Activated CD4-positive, alpha-beta T cell treated with anti-CD3 and anti-CD28 coated beads for 4 hours (primary cell): ENCODE measurements at regions not wholly inside any gene's neighbourhood (a gene's known extent, or its start where the extent isn't known, plus 50 kb on each side); places are given as distances from the start of the nearest gene placed in this dataset.

ENCODE experiments used
- DNase-seq, 2 donors: peaks; one replicate each; pipeline ENCODE4 v3.0.0-alpha.2; 2020

GRCh38 chr4:129422277-129422676, 326.3 kb downstream of the C4orf33 start:
- DNase-seq, result no peak

- DNase-seq, result no peak
Observed at GRCh38 chr4:129428454-129428853, 332.5 kb downstream of the C4orf33 start.

DNA sequence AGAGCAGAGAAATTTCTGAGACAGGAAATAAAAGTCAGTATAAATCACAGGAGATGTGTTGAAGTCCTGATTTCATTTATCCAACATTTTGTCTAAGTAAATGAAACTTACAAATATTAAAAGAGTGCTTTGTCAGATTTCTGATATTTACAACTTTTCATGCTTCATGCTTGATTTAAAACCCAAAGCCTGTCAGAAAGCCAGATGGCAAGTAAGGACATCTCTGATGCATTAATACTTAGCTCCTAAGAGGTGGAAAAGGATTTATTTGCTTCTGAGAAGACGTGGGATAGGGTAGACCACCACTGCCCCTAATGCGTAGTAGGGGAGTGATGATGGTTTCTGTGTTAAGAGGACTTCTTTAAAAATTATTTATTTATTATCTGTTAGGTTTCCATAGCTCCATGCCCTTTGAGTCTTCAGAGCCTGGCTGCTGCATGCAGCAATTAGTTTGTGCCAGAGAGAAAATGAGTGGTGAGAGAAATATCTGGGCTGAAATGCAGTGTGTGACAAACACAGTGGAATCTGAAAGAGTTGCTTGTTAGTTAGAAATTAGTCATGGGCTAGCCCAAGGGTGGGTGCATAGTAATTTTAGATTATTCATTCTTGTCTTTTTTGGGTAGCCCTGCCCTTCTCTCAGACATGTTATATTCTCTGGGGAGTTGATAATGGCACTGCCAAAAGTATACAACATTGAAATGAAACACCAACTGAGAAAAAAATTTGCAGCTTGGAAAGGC, 333.8 kb downstream of the C4orf33 start:
- DNase-seq, result no peak

- no peak for DNase-seq
Observed at GRCh38 chr4:129437347-129437746, 341.4 kb downstream of the C4orf33 start.

DNA sequence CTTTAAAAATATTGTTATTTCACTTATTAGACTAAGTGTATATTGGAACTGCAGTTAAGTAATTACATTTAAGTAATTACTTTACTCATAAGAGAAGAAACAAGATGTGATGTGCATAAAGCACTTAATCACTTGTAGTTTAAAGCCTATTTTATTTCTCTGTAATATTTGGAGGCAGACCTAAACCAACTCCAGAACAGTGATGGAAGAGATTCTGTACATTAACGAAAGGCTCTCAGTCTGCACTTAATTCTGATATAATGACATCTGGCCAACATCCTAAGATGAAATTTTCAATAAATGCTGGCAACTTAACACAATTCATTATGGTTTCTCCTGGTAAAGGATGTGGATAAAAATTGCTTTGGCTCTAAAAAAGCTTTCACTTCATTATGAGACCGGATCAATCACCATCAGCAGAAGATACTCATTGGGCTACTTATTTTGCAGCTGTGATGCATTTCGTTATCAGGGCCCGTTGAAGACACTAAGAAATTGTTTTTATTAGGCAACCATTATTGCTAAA, 342.6 kb downstream of the C4orf33 start:
- no peak for DNase-seq

GRCh38 chr4:129446074-129446473, 350.1 kb downstream of the C4orf33 start:
- DNase-seq, result no peak

- DNase-seq, result no peak
Observed at GRCh38 chr4:129453524-129454200, 357.7 kb downstream of the C4orf33 start.

DNA sequence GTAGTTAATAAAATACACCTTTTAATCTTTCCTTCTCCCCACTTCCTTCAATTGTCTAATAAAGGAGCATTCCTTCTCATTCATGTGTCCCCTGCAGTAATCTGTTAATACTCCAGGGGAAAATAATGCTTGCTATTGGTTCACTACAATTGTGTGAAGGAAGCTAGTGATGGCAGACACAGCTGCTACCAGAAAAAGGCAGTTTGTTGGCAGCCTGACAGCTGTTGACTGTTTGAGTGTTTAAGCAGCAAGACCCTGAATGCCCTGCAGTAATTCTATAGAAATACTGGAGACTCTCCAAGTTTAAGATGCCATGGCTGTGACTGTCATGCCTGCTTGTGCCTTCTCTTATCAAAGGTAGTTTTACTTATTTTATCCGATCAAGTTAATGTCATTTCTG, 359.5 kb downstream of the C4orf33 start:
- DNase-seq, result no peak

DNA sequence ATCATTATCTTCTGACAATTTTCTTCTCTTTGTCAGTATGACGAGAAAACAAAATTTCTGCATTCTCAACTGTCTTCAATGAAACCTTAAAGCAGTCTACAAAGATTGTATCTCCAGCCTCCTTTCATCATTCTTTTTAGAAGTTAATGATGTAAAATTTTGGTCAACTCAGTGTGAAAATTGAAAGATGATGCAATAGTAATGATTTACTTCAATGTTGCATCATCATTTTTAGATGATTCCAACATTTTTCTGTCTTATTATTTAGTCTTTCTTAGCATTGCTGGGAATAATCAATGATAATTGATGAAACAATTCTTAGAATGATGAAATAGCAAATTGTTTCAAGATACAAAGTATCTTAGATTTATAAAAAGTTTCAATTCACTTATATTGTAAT, 372.7 kb downstream of the C4orf33 start:
- no peak for DNase-seq

GRCh38 chr4:129474698-129475097, 378.7 kb downstream of the C4orf33 start:
- DNase-seq, result no peak

GRCh38 chr4:129481107-129481506, 385.2 kb downstream of the C4orf33 start:
- DNase-seq, result no peak

DNA sequence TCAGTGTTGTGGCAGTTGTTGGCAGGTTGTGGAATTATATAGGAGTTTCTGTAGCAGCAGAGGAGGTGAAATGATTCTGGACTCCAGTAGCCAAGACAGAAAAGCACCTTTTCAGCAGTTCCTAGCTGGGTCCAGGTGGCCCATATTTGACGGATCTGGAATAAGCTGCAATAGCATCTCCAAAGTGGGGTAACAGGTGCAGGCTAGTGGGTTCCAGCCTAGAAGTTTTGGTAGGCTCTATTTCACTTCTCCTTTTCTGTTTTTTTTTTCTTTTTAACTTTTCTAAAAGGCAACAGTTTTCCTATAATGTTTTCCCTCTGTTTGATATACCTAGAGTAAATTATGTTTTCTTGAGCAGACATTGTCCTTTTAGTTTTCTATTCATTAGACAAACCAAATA, 392.5 kb downstream of the C4orf33 start:
- no peak for DNase-seq

DNA sequence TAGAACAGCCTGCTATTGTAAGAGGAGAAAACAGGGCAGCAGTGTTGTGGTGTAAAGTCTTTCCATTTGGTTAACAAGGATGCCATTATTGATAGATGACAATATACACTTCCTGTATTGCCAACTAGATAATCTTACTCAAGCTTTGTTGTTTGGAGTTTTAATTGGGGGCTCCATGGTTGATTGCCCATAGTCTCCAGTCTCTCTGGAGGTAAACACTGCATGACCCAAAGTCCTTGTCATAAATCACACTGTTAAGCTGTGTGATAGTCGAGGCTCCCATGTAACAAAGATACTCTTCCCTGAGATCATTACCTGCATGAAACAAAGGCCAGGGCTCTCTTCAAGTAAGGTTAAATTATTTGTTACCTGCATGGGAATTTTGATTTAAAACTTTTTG, 394.6 kb downstream of the C4orf33 start:
- DNase-seq, result no peak

DNA sequence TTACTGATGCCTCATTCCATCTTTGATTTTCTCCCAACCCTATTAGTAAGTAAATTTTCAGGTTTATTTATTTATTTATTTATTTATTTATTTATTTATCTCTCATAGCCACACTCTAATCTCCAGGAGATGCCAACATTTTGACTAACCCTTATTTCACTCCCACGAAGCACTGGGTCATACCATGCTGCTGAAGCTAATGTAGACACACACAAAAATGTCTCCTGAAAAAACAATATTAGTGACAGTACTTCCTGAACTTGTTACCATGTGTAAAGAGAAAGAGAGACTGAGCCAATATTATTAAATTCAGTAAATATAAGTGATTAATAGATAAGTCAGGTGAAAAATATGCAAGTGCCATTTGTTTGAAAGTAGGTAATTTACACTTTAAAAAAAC, 402.7 kb downstream of the C4orf33 start:
- DNase-seq, result no peak

- DNase-seq, result no peak
Observed at GRCh38 chr4:129514852-129515251, 418.9 kb downstream of the C4orf33 start.

- no peak for DNase-seq
Observed at GRCh38 chr4:129515356-129515755, 419.4 kb downstream of the C4orf33 start.

- DNase-seq, result no peak
Observed at GRCh38 chr4:129526812-129527211, 430.9 kb downstream of the C4orf33 start.

DNA sequence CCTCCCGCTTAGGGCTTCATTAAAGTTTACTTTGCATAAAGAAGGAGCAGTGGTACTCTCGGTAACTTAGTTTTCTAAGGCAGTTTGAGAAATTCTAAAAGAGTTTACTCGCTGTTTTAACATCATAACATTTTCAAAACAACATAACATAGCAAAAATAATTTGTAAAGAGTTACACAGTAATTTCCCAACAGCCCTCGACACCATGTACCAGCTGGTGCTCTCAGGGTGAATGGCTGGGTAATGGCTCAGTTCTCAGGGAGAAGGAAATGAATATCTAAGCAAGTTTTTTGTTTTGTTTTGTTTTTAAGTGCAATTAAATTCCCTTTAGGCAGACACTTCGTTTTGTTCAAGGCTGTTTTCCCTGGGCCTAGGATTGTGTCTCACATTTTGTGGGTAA, 435.3 kb downstream of the C4orf33 start:
- no peak for DNase-seq

- DNase-seq, result no peak
Observed at GRCh38 chr4:129532573-129532972, 436.6 kb downstream of the C4orf33 start.

GRCh38 chr4:129543299-129543698, 447.3 kb downstream of the C4orf33 start:
- DNase-seq, result no peak

DNA sequence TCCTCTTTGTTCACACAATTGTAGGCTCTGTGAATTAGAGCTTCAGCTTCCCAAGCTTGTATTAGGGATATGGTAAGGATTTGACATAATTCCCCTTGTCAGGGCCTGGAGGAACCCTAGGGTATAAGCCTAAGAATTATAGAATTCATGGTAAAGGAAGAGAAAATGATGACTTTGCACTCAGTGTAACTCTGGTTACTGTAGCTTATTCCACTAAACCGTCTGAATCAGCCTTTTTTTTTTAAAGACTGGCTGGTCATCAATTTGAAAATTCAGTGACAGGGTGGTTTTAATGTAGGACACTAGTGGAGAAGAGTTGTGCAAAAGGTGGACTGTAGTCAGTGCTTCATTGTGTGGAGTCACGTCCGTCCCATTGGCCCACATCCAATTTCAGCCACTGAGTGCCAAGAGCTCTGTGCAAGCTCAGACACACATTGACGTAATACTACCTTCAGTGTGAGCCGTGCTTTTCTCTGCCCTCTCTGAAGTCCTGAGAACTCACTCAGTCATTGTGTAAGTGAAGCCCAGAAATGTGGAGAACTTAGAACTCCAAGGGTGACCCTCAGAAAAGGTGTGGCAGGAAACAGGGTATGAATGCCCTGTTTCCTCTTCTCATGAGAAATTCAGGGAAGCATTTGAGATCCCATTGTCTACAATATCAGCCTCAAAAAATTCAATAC, 449.8 kb downstream of the C4orf33 start:
- no peak for DNase-seq

- DNase-seq, result no peak
Observed at GRCh38 chr4:129546531-129546930, 450.6 kb downstream of the C4orf33 start.

GRCh38 chr4:129550281-129550785, 454.4 kb downstream of the C4orf33 start:
- DNase-seq, result no peak

- DNase-seq, result no peak
Observed at GRCh38 chr4:129561280-129561679, 465.3 kb downstream of the C4orf33 start.
